Activated CD8-positive, alpha-beta T cell treated with anti-CD3 and anti-CD28 coated beads, Interleukin-2, amount 10 ng/mL, durations not matched to agents 7 days and 5 days (primary cell): ENCODE measurements at regions not wholly inside any gene's neighbourhood (a gene's known extent, or its start where the extent isn't known, plus 50 kb on each side); places are given as distances from the start of the nearest gene placed in this dataset.
"Not testable (repeated sequence)": the region's sequence is repeated elsewhere in the genome, so short reads cannot be mapped to it uniquely, and the experiment has no call there.

ENCODE experiments used
- ATAC-seq: fragments of 150-1000 bp; cut with Tn5 transposase; one replicate; pipeline ENCODE4 v1.10.0; 2021; ENCODE audit warnings: moderate library complexity
- CTCF ChIA-PET: fragments of 350-600 bp; sonication (Branson Sonifier 250); formaldehyde crosslinking; loops from one replicate; lab custom pipeline; 2021; ENCODE audit warnings: antibody characterized with exemption; lab: Charles Lee
- POLR2A ChIA-PET: fragments of 350-600 bp; sonication (Branson Sonifier 250); formaldehyde crosslinking; loops from one replicate; lab custom pipeline; 2021; ENCODE audit warnings: antibody characterized with exemption; lab: Charles Lee
- DNase-seq: peaks from one replicate; pipeline ENCODE4 v3.0.0-alpha.2; 2020
- H3K27ac Mint-ChIP-seq: one replicate; pipeline ENCODE4 v1.8.0; 2021; ENCODE audit warnings: mild to moderate bottlenecking, mixed read lengths
- H3K27me3 Mint-ChIP-seq: one replicate; pipeline ENCODE4 v1.8.0; 2021; ENCODE audit warnings: low read depth, mixed read lengths
- H3K36me3 Mint-ChIP-seq: one replicate; pipeline ENCODE4 v1.8.0; 2021; ENCODE audit warnings: low read depth, mixed read lengths
- H3K4me1 Mint-ChIP-seq: one replicate; pipeline ENCODE4 v1.8.0; 2021; ENCODE audit warnings: low read depth, mixed read lengths
- H3K4me3 Mint-ChIP-seq: one replicate; pipeline ENCODE4 v1.8.0; 2021; ENCODE audit warnings: mild to moderate bottlenecking, mixed read lengths
- H3K9me3 Mint-ChIP-seq: one replicate; pipeline ENCODE4 v1.8.0; 2022; ENCODE audit warnings: mixed read lengths; ENCODE audit not compliant: insufficient read depth

DNA sequence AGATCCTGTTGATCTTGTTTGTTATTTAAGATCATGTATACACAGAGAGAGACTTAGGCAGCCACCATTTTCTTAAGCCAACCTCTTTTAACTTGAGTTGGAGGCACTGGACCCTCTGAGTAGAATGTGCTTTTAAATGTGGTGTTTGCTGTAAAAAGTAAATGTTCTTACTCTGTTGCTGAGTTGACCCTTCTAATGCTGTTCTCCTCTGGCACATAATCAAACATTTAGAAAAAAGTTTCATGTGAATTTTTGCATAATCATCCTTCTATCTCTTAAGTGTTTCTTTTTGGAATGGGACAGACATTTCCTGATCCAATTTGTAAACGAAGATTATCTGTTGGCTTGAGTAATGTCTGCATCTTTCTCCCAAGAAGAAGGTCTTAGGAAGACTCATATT is 255.1 kb upstream of the ETAA1 start:
- no peaks in the 10 kb centered on the region for H3K36me3 Mint-ChIP-seq
- no peaks in the 10 kb centered on the region for H3K27me3 Mint-ChIP-seq
- ATAC-seq (no peak), DNase-seq (no peak)
- ChIA-PET CTCF (no interaction called here), POLR2A (no interaction called here)
- H3K4me1 Mint-ChIP-seq, result no peaks in the 10 kb centered on the region
- peaks cover 4% of the 10 kb centered on the region for H3K9me3 Mint-ChIP-seq
- H3K27ac Mint-ChIP-seq, result no peak overlapping the region
- H3K4me3 Mint-ChIP-seq, result no peak overlapping the region

DNA sequence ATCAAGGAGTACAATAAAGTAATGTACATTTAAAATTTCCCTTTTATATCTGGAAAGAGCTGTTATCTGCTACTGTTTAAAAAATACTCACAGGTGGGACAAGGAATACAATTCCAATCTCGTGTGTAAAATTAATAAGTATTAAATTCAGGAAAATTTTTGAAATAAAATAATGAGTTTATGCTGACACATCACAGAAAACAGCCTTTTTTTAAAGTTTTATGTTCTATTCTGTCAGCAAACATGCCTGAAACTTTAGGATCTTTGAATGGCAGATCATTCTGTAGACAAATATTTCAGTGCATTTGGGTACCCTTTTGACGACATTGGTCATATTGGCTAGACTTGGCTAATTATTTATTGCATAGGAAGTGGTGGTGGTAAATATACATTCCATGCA is 254.4 kb upstream of the ETAA1 start:
- DNase-seq (no peak), ATAC-seq (no peak)
- H3K9me3 Mint-ChIP-seq, result peaks cover 4% of the 10 kb centered on the region
- no peak overlapping the region for H3K4me3 Mint-ChIP-seq
- ChIA-PET CTCF (no interaction called here), POLR2A (no interaction called here)
- no peak overlapping the region for H3K27ac Mint-ChIP-seq
- H3K27me3 Mint-ChIP-seq, result no peaks in the 10 kb centered on the region
- no peaks in the 10 kb centered on the region for H3K36me3 Mint-ChIP-seq
- H3K4me1 Mint-ChIP-seq, result no peaks in the 10 kb centered on the region

DNA sequence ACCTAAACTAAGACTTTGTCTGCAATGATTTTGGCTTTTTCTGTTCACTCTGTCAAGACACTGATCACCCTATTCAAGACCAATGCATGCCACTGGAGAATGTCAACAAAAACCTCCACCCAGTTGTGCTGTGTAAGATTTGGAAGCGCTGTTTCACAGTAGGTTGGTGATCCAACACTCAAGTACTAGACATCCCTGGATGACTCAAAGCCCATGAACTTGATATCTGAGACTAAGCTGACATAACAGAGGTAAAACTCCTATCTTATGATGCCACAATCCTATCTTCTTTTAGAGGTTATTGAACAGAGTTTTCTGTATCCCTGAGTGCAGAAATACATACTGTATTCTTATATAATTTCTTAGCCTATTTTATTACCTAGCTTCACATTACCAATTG is 251.3 kb upstream of the ETAA1 start:
- no peak overlapping the region for H3K4me3 Mint-ChIP-seq
- no peaks in the 10 kb centered on the region for H3K27me3 Mint-ChIP-seq
- no peaks in the 10 kb centered on the region for H3K4me1 Mint-ChIP-seq
- no peak overlapping the region for H3K27ac Mint-ChIP-seq
- DNase-seq (no peak), ATAC-seq (no peak)
- CTCF ChIA-PET, result no interaction called here
- no peaks in the 10 kb centered on the region for H3K36me3 Mint-ChIP-seq
- POLR2A ChIA-PET, result no interaction called here
- H3K9me3 Mint-ChIP-seq, result peaks cover 4% of the 10 kb centered on the region

DNA sequence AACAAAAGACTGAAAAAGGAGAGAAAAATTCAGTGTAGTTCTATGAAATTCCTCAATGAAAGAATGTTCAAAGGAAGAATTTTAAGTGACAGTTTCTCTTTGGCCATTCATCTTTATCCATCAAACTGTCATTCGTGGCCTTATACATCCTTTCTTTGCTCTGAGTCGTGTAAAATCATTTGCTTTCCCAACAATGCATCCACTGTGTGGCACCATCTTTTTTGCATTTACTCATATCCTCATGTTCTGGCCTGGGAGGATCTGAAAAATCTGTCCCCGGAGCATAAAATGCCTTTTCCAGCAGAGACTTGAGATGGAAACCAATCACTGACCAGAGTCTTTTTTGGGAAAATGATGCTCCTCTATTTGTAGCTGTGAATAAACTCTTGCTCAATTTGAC is 240.3 kb upstream of the ETAA1 start:
- Mint-ChIP-seq H3K36me3 (no peaks in the 10 kb centered on the region), H3K27ac (no peak overlapping the region), H3K27me3 (no peaks in the 10 kb centered on the region), H3K9me3 (no peaks in the 10 kb centered on the region), H3K4me3 (no peak overlapping the region), H3K4me1 (no peaks in the 10 kb centered on the region)
- ATAC-seq, result no peak
- ChIA-PET POLR2A (no interaction called here), CTCF (no interaction called here)
- no peak for DNase-seq

DNA sequence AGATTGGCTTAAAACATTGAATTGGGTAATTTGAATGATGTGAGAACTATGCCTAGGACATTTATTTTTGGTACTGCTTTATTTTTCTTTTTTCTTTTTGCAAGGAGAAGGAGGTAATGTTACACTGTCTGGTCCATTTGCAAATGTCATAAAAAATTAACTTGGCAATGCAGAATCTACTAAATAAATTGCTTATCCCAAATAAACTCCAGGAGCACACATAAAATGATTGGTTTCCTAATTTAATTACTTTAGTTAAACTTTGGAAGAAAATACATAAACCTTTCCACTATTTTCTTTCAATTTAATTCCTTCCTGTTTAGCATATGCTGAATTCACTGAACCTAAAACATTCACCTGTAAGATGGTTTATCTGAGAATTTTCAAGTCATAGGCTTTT is 238.4 kb upstream of the ETAA1 start:
- POLR2A ChIA-PET, result no interaction called here
- Mint-ChIP-seq H3K4me3 (no peak overlapping the region), H3K36me3 (no peaks in the 10 kb centered on the region), H3K9me3 (no peaks in the 10 kb centered on the region), H3K27me3 (no peaks in the 10 kb centered on the region), H3K27ac (no peak overlapping the region), H3K4me1 (no peaks in the 10 kb centered on the region)
- CTCF ChIA-PET, result no interaction called here
- DNase-seq (no peak), ATAC-seq (no peak)

DNA sequence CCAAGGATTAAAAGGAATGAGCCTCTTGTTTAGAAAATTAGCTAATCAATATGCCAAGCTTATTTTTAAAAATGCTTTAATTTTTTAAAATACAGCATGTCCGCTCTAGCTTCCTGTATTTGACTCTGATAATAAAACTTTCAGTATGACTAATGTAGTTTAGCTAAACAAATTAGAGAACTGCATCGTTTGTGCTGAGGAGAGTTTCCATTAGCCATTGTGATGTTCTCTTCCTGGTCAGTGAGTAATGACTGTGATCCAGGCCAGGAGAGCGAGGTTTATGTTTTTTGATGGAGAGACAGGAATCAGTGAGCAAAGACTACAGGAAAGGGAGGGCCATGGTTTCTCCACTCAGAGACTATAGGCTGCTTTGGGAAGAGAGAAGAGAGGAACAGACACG is 237.2 kb upstream of the ETAA1 start:
- ChIA-PET POLR2A (no interaction called here), CTCF (no interaction called here)
- Mint-ChIP-seq H3K36me3 (no peaks in the 10 kb centered on the region), H3K4me3 (no peak overlapping the region), H3K27me3 (no peaks in the 10 kb centered on the region), H3K9me3 (no peaks in the 10 kb centered on the region), H3K27ac (no peak overlapping the region), H3K4me1 (no peaks in the 10 kb centered on the region)
- no peak for ATAC-seq
- no peak for DNase-seq

DNA sequence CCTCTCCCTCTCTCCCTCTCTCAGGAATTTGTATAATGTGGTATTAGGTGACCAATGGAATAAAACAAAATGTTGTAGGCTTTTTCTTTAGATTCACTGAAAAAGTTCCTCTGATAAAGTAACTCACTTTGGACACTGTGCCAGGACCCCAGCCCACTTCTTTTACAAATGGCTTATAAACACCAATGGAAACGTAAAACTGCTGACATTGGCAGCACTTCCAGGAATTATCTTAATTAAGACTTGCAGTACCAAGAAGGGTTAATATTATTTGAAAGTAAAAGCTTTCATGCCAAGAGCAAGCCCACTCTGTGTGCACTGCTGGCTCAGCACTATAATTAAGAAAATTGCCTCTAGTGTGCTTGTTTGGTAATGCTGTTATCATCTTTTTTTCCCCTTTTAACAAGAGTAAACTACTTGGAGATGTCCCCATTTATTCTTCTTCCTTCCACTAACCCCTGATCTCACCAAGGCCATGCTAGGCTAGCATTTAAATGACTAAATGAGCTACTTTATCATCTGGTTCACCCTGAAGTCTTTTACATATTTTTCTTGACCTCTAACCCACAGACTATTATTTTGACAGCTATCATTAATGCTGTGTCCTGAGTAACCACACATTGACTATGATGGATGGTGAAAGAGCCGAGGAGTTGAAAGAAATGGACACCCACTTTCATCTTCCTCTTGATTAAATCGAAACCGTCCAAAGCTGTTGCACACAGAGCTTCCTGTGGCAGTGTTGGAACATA is 232.2 kb upstream of the ETAA1 start:
- no peak for DNase-seq
- POLR2A ChIA-PET, result no interaction called here
- Mint-ChIP-seq H3K4me1 (no peaks in the 10 kb centered on the region), H3K36me3 (no peaks in the 10 kb centered on the region), H3K4me3 (no peak overlapping the region), H3K9me3 (peaks cover 4% of the 10 kb centered on the region), H3K27me3 (no peaks in the 10 kb centered on the region), H3K27ac (no peak overlapping the region)
- ATAC-seq, result no peak
- CTCF ChIA-PET, result no interaction called here

DNA sequence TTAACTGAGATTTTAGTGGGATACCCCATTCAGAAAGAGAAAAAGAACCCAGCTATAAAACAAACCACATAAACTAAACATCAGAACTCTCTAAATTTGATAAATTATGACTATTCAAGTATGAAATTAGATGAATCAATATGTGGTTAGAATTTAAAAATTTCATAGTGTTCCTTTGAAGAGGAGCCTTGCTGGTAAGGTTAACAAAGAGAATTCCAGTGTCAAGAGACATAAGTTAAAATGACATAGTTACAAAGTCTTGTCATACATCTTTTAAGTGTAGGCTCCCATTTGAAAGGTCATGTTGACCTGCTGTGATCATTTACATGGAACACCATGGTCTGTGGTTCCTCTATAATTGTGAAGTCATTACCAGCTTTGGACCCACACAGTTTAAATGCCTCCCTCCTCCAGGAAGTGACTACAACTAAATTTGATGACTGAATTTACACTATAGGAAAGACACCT is 231.6 kb upstream of the ETAA1 start:
- no peak overlapping the region for H3K4me3 Mint-ChIP-seq

DNA sequence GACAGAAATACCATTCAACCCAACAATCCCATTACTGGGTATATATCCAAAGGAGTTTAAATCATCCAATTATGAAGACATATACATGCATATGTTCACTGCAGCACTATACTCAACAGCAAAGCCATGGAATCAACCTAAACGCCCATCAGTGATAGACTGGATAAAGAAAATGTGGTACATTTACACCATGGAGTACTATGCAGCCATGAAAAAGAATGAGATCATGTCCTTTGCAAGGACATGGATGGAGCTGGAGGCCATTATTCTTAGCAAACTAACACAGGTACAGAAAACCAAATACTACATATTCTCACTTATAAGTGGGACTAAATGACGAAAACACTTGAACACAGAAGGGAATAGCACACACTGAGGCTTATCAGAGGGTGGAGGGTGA is 230.6 kb upstream of the ETAA1 start:
- H3K27ac Mint-ChIP-seq, DNase-seq, H3K4me1 Mint-ChIP-seq, H3K9me3 Mint-ChIP-seq, H3K4me3 Mint-ChIP-seq, POLR2A ChIA-PET, ATAC-seq, H3K27me3 Mint-ChIP-seq, H3K36me3 Mint-ChIP-seq, CTCF ChIA-PET: not testable (repeated sequence)

More for the DNA sequence above, 231.6 kb upstream of the ETAA1 start:
- ChIA-PET CTCF (no interaction called here), POLR2A (no interaction called here)
- Mint-ChIP-seq H3K36me3 (no peaks in the 10 kb centered on the region), H3K4me1 (no peaks in the 10 kb centered on the region), H3K9me3 (peaks cover 4% of the 10 kb centered on the region), H3K27me3 (no peaks in the 10 kb centered on the region), H3K27ac (no peak overlapping the region)
- no peak for DNase-seq
- ATAC-seq, result no peak

DNA sequence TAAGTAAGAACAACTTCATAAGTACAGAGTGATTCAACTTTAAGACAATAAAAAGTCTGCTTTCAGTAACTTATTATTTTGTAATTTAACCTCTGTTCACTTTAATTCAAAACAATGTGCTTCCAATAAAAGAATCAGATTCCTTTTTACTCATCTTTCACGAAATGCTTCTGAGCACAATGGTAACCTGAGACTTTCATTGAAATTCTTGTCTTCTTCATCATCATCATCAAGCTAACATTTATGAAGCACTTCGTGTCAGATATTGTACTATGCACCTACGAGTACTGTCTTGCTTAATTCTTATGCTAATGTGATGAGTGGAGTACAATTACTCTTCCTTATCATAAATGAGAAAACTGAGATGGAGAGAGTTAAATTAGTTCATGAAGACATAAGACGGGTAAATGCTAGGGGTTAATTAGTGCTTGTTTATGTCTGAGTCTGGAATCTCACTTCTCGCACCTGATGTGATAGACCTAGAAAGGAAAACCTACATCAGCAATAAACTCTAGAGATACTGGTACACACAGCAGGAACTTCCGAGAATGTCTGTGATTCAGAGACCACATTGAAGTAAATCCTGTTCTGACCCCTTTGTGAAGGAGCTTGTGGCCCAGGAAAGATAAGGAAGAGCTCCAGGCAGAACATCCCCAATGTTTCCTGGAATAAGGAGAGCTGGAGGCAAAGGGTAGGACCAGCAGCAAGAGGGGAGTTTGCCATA is 227.6 kb upstream of the ETAA1 start:
- H3K9me3 Mint-ChIP-seq, result peaks cover 4% of the 10 kb centered on the region
- no peak overlapping the region for H3K4me3 Mint-ChIP-seq
- ChIA-PET POLR2A (no interaction called here), CTCF (no interaction called here)
- no peak for ATAC-seq
- no peak overlapping the region for H3K27ac Mint-ChIP-seq
- H3K27me3 Mint-ChIP-seq, result no peaks in the 10 kb centered on the region
- H3K4me1 Mint-ChIP-seq, result no peaks in the 10 kb centered on the region
- H3K36me3 Mint-ChIP-seq, result no peaks in the 10 kb centered on the region
- DNase-seq, result no peak

DNA sequence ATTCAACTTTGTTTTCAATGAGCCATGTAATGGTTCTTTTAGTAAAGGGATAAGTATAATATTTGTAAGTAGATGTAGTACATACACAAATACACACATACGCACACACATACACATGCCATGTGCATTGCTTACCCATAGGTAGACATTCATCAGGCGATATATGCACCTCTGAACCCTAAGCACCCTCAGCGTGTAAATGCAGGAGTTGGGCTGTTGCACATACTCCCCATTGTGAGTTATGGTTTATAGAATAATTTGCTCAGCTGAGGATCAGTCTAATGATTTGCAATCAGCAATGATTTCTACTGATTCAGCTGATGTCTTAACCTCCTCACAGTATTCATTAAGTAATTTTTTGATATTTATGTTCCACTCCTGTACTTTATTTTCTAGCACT is 217.6 kb upstream of the ETAA1 start:
- Mint-ChIP-seq H3K27ac (no peak overlapping the region), H3K9me3 (no peaks in the 10 kb centered on the region), H3K36me3 (no peaks in the 10 kb centered on the region), H3K27me3 (no peaks in the 10 kb centered on the region), H3K4me1 (no peaks in the 10 kb centered on the region), H3K4me3 (no peak overlapping the region)
- ATAC-seq (no peak), DNase-seq (no peak)
- POLR2A ChIA-PET, result no interaction called here
- CTCF ChIA-PET, result no interaction called here

DNA sequence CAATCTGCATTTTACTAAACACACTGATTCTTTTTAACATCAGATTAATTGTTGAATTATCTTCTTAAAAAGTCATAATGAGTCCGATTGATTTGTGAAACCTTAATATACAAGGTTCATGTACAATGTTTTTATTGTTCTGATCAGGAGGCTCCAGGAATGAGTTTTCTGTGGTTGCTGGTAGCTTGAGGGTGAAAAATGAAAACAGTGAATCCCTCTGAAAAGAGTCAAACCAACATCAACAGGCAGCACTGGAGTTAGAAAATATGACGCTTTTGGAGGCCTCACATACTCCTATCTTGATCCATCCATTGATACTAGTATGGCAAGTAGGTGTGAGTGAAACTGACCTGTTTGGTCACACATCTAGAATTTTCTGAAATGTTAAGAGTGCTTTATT is 216.3 kb upstream of the ETAA1 start:
- Mint-ChIP-seq H3K9me3 (no peaks in the 10 kb centered on the region), H3K27ac (no peak overlapping the region), H3K4me3 (no peak overlapping the region), H3K36me3 (no peaks in the 10 kb centered on the region), H3K27me3 (no peaks in the 10 kb centered on the region), H3K4me1 (no peaks in the 10 kb centered on the region)
- DNase-seq (no peak), ATAC-seq (no peak)
- ChIA-PET CTCF (no interaction called here), POLR2A (no interaction called here)
